GM12891 (cell line): ENCODE measurements at regions not wholly inside any gene's neighbourhood (a gene's known extent, or its start where the extent isn't known, plus 50 kb on each side); places are given as distances from the start of the nearest gene placed in this dataset.

Experiments used
- PAX5 ChIP-seq: IDR thresholded peaks from 2 replicates; pipeline ENCODE4 v1.6.1; 2011; ENCODE audit warnings: low read length, moderate library complexity, mild to moderate bottlenecking; ENCODE audit not compliant: insufficient read depth, severe bottlenecking
- POLR2A ChIP-seq: IDR thresholded peaks from 2 replicates; pipeline ENCODE4 v1.6.1; 2011; ENCODE audit warnings: low read depth, low read length, control low read depth
- POLR2AphosphoS5 ChIP-seq: IDR thresholded peaks from 2 replicates; pipeline ENCODE4 v1.6.1; 2011; ENCODE audit warnings: low read depth, low read length, control low read depth
- POU2F2 ChIP-seq: IDR thresholded peaks from 2 replicates; pipeline ENCODE4 v1.6.1; 2011; ENCODE audit warnings: low read depth, mild to moderate bottlenecking, control low read depth, low read length, moderate library complexity
- SPI1 ChIP-seq: IDR thresholded peaks from 2 replicates; pipeline ENCODE4 v1.6.1; 2011; ENCODE audit warnings: low read depth, low read length, control low read depth
- TAF1 ChIP-seq: IDR thresholded peaks from 2 replicates; pipeline ENCODE4 v1.6.1; 2011; ENCODE audit warnings: low read depth, low read length, control low read depth

- no peak for TF ChIP-seq POLR2A
- no peak for TF ChIP-seq POLR2AphosphoS5
- no peak for TF ChIP-seq SPI1
- no peak for TF ChIP-seq TAF1
- TF ChIP-seq POU2F2: no peak
- no peak for TF ChIP-seq PAX5
These were observed 130.1 kb upstream of the EPB41L4A start for GRCh38 chr5:112549127-112549526.
